ENCODE measurements at regions not wholly inside any gene's neighbourhood (a gene's known extent, or its start where the extent isn't known, plus 50 kb on each side); places are given as distances from the start of the nearest gene placed in this dataset.
A peak's percentile ranks its signal among the peaks of the same experiment; 100 is the strongest.

DNA sequence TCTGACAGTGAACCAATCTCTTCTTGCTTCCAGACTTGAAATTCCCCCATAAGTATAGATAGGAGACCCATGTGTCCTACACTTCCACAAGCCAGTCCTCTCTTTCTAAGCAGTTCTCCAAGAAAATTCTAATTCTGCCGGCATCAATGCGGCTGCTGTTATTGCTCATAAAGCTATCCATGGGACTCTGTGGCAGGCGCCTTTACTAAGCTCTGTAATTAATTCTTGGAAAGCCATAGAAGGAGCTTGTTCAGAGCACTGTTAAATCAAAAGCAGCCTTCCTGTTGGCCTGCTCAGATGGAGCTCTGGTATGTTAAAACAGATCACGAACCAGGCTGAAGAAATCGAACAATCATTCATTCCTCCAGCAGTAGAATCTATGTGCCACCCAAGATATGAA, 244.3 kb upstream of the NFE2L3 start:
- BruUV-seq (replicated peaks): no TSS peak
- intact Hi-C loops (cut with micrococcal nuclease; ENCODE audit: unreplicated experiment): no loop called here
- H3K4me3 ChIP-seq (ENCODE audit: low read depth, low read length, poor library complexity, severe bottlenecking): no peak overlapping the region
- ChIA-PET POLR2A (ENCODE audit: low non-redundant PET) (no interaction called here), CTCF (no interaction called here)
- H3K9me3 ChIP-seq (ENCODE audit: low read depth, low read length, poor library complexity, severe bottlenecking): no peaks in the 10 kb centered on the region
- H3K27ac ChIP-seq (ENCODE audit: low read depth, low read length, poor library complexity, severe bottlenecking): no peak overlapping the region
- no peaks in the 10 kb centered on the region for H3K4me1 ChIP-seq (ENCODE audit: insufficient read depth, low read length, poor library complexity, severe bottlenecking)
- no peaks in the 10 kb centered on the region for H3K36me3 ChIP-seq (ENCODE audit: insufficient read depth, low read length, poor library complexity, severe bottlenecking)
- TF ChIP-seq, protein P1, sequence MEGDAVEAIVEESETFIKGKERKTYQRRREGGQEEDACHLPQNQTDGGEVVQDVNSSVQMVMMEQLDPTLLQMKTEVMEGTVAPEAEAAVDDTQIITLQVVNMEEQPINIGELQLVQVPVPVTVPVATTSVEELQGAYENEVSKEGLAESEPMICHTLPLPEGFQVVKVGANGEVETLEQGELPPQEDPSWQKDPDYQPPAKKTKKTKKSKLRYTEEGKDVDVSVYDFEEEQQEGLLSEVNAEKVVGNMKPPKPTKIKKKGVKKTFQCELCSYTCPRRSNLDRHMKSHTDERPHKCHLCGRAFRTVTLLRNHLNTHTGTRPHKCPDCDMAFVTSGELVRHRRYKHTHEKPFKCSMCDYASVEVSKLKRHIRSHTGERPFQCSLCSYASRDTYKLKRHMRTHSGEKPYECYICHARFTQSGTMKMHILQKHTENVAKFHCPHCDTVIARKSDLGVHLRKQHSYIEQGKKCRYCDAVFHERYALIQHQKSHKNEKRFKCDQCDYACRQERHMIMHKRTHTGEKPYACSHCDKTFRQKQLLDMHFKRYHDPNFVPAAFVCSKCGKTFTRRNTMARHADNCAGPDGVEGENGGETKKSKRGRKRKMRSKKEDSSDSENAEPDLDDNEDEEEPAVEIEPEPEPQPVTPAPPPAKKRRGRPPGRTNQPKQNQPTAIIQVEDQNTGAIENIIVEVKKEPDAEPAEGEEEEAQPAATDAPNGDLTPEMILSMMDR (conservative IDR thresholded peaks at IDR 0.05; ENCODE audit: low read depth, low read length): no peak
- no peak for TF ChIP-seq EZH2 (IDR thresholded peaks at IDR 0.05; ENCODE audit: borderline replicate concordance, low read depth, low read length, poor library complexity, severe bottlenecking)
- no peak for DNase-seq (ENCODE audit: low spot score)
- no peaks in the 10 kb centered on the region for H3K27me3 ChIP-seq (replicated peaks; ENCODE audit: insufficient read depth, low read depth, low read length, poor library complexity)

DNA sequence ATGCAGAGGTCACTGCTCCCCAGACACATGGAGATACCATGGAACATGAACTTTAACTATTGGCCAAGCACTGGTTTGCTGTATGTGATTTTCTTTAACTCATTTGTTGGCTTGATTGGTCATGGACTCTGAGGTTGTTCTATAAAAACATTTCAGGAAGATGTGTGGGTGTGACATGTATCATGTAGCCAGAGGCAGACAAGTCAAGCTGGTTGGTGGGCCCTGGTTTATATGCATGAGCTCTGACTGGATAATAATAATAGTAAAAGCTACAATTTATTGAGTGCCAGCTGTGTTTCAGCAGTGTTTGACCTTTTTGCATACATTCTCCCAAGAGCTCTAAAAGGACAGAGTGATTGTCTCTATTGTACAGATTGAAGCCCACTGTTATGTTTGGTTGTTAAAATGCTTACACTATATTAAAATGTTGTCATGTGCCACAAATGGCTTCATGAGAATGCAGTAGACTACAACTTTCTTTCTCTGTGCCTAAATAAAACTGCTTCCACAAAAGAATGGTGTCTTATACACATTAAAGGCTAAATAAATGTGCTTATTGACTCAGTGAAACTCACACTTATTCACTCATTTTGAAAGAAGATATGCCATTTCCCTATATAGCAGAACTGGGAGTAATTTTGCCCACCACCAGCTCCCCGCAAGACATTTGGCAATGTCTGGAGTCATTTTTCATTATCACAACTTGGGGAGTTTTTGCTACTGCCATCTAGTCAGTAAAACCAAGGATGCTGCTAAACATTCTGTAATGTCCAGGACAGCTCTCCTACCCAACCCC, 243.6 kb upstream of the NFE2L3 start:
- ChIA-PET POLR2A (ENCODE audit: low non-redundant PET) (no interaction called here), CTCF (no interaction called here)
- H3K9me3 ChIP-seq (ENCODE audit: low read depth, low read length, poor library complexity, severe bottlenecking): no peaks in the 10 kb centered on the region
- H3K27me3 ChIP-seq (replicated peaks; ENCODE audit: insufficient read depth, low read depth, low read length, poor library complexity): no peaks in the 10 kb centered on the region
- intact Hi-C loops (cut with micrococcal nuclease; ENCODE audit: unreplicated experiment): no loop called here
- H3K36me3 ChIP-seq (ENCODE audit: insufficient read depth, low read length, poor library complexity, severe bottlenecking): no peaks in the 10 kb centered on the region
- peaks cover 4% of the 10 kb centered on the region for H3K4me1 ChIP-seq (ENCODE audit: insufficient read depth, low read length, poor library complexity, severe bottlenecking)
- H3K27ac ChIP-seq (ENCODE audit: low read depth, low read length, poor library complexity, severe bottlenecking): no peak overlapping the region
- peak; percentile 37 for DNase-seq (ENCODE audit: low spot score)
- no peak overlapping the region for H3K4me3 ChIP-seq (ENCODE audit: low read depth, low read length, poor library complexity, severe bottlenecking)
- BruUV-seq (replicated peaks): no TSS peak
- TF ChIP-seq EZH2 (IDR thresholded peaks at IDR 0.05; ENCODE audit: borderline replicate concordance, low read depth, low read length, poor library complexity, severe bottlenecking): no peak
- TF ChIP-seq, protein P1 (conservative IDR thresholded peaks at IDR 0.05; ENCODE audit: low read depth, low read length): no peak

DNA sequence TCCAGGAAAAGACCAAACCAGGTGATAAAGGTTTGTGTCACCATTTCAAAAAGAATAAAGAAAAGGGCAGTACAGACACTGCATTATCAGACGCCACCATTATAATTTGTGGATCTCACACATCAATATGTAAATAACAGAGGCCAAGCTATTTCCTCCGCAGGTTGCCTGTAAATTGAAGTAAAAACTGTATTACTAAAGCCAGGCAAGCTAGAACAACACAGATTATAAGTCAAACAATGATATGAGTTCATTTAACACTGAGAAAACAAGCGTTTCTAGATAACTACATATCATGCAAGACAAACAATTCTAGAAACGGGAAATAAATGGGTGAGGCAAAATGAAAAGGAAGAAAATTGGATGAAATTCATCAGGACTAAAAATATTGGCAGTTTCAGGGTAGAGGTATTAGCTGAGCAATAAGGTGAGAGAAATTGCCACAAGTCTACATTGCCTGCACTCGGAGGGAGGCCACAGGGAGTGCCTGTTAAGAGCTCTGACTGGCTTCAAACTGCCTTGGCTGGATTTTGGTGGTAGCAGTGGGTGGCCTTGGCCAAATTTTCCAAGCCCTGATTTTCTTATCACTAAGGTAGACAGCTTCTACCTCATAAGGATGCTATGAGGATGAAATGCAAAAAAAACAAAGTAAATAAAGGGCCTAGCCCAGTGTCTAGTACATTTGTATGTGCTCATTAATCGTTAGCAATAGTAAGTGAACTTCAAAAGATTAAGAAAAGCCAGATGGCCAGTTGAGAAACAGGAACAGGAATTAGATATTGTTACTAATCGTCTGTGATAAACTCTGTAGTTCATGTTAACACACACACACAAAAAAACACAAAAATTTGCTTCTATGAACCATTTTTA, 240.0 kb upstream of the NFE2L3 start:
- intact Hi-C loops (cut with micrococcal nuclease; ENCODE audit: unreplicated experiment): no loop called here
- Histone ChIP-seq H3K9me3 (ENCODE audit: low read depth, low read length, poor library complexity, severe bottlenecking) (no peaks in the 10 kb centered on the region), H3K4me1 (ENCODE audit: insufficient read depth, low read length, poor library complexity, severe bottlenecking) (peaks cover 23% of the 10 kb centered on the region), H3K4me3 (ENCODE audit: low read depth, low read length, poor library complexity, severe bottlenecking) (no peak overlapping the region), H3K27ac (ENCODE audit: low read depth, low read length, poor library complexity, severe bottlenecking) (no peak overlapping the region), H3K36me3 (ENCODE audit: insufficient read depth, low read length, poor library complexity, severe bottlenecking) (no peaks in the 10 kb centered on the region), H3K27me3 (replicated peaks; ENCODE audit: insufficient read depth, low read depth, low read length, poor library complexity) (no peaks in the 10 kb centered on the region)
- no TSS peak for BruUV-seq (replicated peaks)
- no peak for TF ChIP-seq EZH2 (IDR thresholded peaks at IDR 0.05; ENCODE audit: borderline replicate concordance, low read depth, low read length, poor library complexity, severe bottlenecking)
- TF ChIP-seq, protein P1 (conservative IDR thresholded peaks at IDR 0.05; ENCODE audit: low read depth, low read length): no peak
- ChIA-PET CTCF (no interaction called here), POLR2A (ENCODE audit: low non-redundant PET) (no interaction called here)
- no peak for DNase-seq (ENCODE audit: low spot score)
